Osteocyte (in vitro differentiated cells): ENCODE measurements at regions not wholly inside any gene's neighbourhood (a gene's known extent, or its start where the extent isn't known, plus 50 kb on each side); places are given as distances from the start of the nearest gene placed in this dataset.

ENCODE experiments used
- DNase-seq: peaks from one replicate; pipeline ENCODE4 v3.0.0; 2021; ENCODE audit warnings: mixed read lengths; ENCODE audit not compliant: unreplicated experiment; ENCODE audit errors: extremely low spot score
- H3K27ac Mint-ChIP-seq: one replicate; pipeline ENCODE4 v1.8.0; 2021; ENCODE audit warnings: mild to moderate bottlenecking, mixed read lengths; ENCODE audit not compliant: unreplicated experiment
- H3K27me3 Mint-ChIP-seq: one replicate; pipeline ENCODE4 v1.8.0; 2021; ENCODE audit warnings: mixed read lengths; ENCODE audit not compliant: unreplicated experiment
- H3K36me3 Mint-ChIP-seq: one replicate; pipeline ENCODE4 v1.8.0; 2021; ENCODE audit warnings: mixed read lengths; ENCODE audit not compliant: unreplicated experiment
- H3K4me1 Mint-ChIP-seq: one replicate; pipeline ENCODE4 v1.8.0; 2021; ENCODE audit warnings: mixed read lengths; ENCODE audit not compliant: unreplicated experiment
- H3K4me3 Mint-ChIP-seq: one replicate; pipeline ENCODE4 v1.8.0; 2021; ENCODE audit warnings: mild to moderate bottlenecking, moderate library complexity, mixed read lengths; ENCODE audit not compliant: unreplicated experiment
- H3K9me3 Mint-ChIP-seq: one replicate; pipeline ENCODE4 v1.8.0; 2021; ENCODE audit warnings: mixed read lengths; ENCODE audit not compliant: unreplicated experiment
- TF ChIP-seq, protein P1 (sequence below): fragments of 200-600 bp; sonication (generic); IDR thresholded peaks from 2 replicates; pipeline ENCODE4 v1.5.0; 2021; ENCODE audit warnings: antibody characterized with exemption, mild to moderate bottlenecking, moderate library complexity

DNA sequence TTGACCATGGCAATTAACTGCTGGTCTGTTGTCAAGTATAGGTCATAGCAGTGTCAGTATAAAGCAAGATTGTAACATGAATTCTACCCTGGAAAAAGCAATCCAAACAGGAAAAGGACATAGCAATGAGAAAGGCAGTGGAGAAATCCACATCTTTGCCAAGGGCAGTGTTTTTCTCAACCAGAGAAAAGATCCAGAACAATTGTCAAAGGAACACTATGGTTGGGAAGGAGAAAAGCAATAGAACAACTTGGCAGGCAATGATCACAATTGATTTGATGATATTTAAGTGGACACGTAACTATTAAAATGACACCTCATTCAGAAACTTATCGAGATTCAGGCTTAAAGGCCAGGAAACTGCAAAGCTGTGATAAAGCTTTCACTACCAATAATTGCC, 271.1 kb downstream of the DIPK2A start:
- no peaks in the 10 kb centered on the region for H3K9me3 Mint-ChIP-seq
- peaks cover 14% of the 10 kb centered on the region for H3K4me1 Mint-ChIP-seq
- TF ChIP-seq, protein P1, sequence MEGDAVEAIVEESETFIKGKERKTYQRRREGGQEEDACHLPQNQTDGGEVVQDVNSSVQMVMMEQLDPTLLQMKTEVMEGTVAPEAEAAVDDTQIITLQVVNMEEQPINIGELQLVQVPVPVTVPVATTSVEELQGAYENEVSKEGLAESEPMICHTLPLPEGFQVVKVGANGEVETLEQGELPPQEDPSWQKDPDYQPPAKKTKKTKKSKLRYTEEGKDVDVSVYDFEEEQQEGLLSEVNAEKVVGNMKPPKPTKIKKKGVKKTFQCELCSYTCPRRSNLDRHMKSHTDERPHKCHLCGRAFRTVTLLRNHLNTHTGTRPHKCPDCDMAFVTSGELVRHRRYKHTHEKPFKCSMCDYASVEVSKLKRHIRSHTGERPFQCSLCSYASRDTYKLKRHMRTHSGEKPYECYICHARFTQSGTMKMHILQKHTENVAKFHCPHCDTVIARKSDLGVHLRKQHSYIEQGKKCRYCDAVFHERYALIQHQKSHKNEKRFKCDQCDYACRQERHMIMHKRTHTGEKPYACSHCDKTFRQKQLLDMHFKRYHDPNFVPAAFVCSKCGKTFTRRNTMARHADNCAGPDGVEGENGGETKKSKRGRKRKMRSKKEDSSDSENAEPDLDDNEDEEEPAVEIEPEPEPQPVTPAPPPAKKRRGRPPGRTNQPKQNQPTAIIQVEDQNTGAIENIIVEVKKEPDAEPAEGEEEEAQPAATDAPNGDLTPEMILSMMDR, result no peak
- DNase-seq, result no peak
- no peaks in the 10 kb centered on the region for H3K36me3 Mint-ChIP-seq
- H3K27ac Mint-ChIP-seq, result no peak overlapping the region
- H3K4me3 Mint-ChIP-seq, result no peak overlapping the region
- no peaks in the 10 kb centered on the region for H3K27me3 Mint-ChIP-seq

- H3K9me3 Mint-ChIP-seq, result no peaks in the 10 kb centered on the region
- no peaks in the 10 kb centered on the region for H3K27me3 Mint-ChIP-seq
- no peak overlapping the region for H3K27ac Mint-ChIP-seq
- TF ChIP-seq, protein P1, result no peak
- H3K4me3 Mint-ChIP-seq, result no peak overlapping the region
- no peaks in the 10 kb centered on the region for H3K36me3 Mint-ChIP-seq
- DNase-seq, result no peak
- peaks cover 14% of the 10 kb centered on the region for H3K4me1 Mint-ChIP-seq
These were observed 273.0 kb downstream of the DIPK2A start for GRCh38 chr3:144244662-144245061.

GRCh38 chr3:144252896-144253295, 281.3 kb downstream of the DIPK2A start:
- DNase-seq, result no peak
- no peaks in the 10 kb centered on the region for H3K36me3 Mint-ChIP-seq
- TF ChIP-seq, protein P1, result no peak
- H3K9me3 Mint-ChIP-seq, result no peaks in the 10 kb centered on the region
- no peak overlapping the region for H3K27ac Mint-ChIP-seq
- peaks cover 19% of the 10 kb centered on the region for H3K4me1 Mint-ChIP-seq
- no peaks in the 10 kb centered on the region for H3K27me3 Mint-ChIP-seq
- H3K4me3 Mint-ChIP-seq, result no peak overlapping the region

GRCh38 chr3:144257381-144257780, 285.8 kb downstream of the DIPK2A start:
- H3K27ac Mint-ChIP-seq, result no peak overlapping the region
- no peak overlapping the region for H3K4me3 Mint-ChIP-seq
- H3K27me3 Mint-ChIP-seq, result no peaks in the 10 kb centered on the region
- H3K36me3 Mint-ChIP-seq, result no peaks in the 10 kb centered on the region
- peaks cover 19% of the 10 kb centered on the region for H3K4me1 Mint-ChIP-seq
- H3K9me3 Mint-ChIP-seq, result peaks cover 9% of the 10 kb centered on the region
- TF ChIP-seq, protein P1, result no peak
- no peak for DNase-seq

DNA sequence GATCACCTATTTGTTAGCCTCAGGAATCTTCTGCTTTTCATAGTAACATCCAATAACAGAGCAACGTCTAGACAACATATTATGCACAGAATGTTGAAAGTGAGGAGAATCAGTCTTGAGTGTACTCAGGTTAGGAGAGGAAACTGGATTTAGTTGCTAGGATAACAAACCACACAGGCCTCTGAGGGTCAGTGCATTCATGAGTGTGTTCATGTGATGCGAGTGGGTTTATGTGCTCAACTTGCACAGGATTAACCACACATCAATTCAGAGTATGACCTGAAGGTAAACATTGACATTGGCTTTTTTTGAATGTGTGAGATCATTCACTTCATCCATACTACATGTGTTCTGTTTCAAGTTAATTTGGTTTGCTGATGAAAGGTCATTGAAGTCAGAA, 287.6 kb downstream of the DIPK2A start:
- H3K27ac Mint-ChIP-seq, result no peak overlapping the region
- TF ChIP-seq, protein P1, result no peak
- H3K4me1 Mint-ChIP-seq, result peaks cover 30% of the 10 kb centered on the region
- no peaks in the 10 kb centered on the region for H3K36me3 Mint-ChIP-seq
- peaks cover 9% of the 10 kb centered on the region for H3K9me3 Mint-ChIP-seq
- H3K27me3 Mint-ChIP-seq, result no peaks in the 10 kb centered on the region
- no peak for DNase-seq
- H3K4me3 Mint-ChIP-seq, result no peak overlapping the region
